ENCODE measurements at regions not wholly inside any gene's neighbourhood (a gene's known extent, or its start where the extent isn't known, plus 50 kb on each side); places are given as distances from the start of the nearest gene placed in this dataset.

DNA sequence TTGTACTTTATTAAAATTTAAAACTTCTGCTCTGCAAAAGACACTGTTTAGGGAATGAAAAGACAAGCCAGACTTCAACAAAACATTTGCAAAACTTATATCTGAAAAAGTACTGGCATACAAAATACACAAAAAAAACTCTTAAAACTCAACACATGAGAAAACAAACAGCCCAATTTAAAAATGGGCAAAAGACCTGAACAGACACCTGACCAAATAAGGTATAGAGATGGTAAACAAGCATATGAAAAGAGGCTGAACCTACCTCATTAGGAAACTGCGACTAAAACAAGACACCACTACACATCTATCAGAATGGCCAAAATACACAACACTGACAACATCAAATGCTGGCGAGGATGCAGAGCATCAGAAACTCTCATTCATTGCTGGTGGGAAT is 54.4 kb upstream of the LMX1B start:
- no peaks in the 10 kb centered on the region for H3K79me2 ChIP-seq (replicated peaks; ENCODE audit: insufficient read depth, low read length)
- no peaks in the 10 kb centered on the region for H3K27me3 ChIP-seq (ENCODE audit: insufficient read depth, low read depth, low read length)
- no peak overlapping the region for H3K4me2 ChIP-seq (ENCODE audit: low read length)
- no peaks in the 10 kb centered on the region for H3K9me3 ChIP-seq (ENCODE audit: low read length)
- no peaks in the 10 kb centered on the region for H3K36me3 ChIP-seq (ENCODE audit: insufficient read depth, low read length)
- H3K9ac ChIP-seq (ENCODE audit: low read length): no peak overlapping the region
- no peaks in the 10 kb centered on the region for H3K9me2 ChIP-seq (ENCODE audit: insufficient read depth, low read length)
- TF ChIP-seq SMC3 (conservative IDR thresholded peaks at IDR 0.05; ENCODE audit: poor library complexity) (no peak), REST (IDR thresholded peaks at IDR 0.05; ENCODE audit: borderline replicate concordance) (no peak), POLR2AphosphoS5 (IDR thresholded peaks at IDR 0.05) (no peak), EZH2 (IDR thresholded peaks at IDR 0.05; ENCODE audit: borderline replicate concordance, insufficient read depth, low read length, poor library complexity, severe bottlenecking) (no peak), MXI1 (conservative IDR thresholded peaks at IDR 0.05; ENCODE audit: poor library complexity, severe bottlenecking) (no peak), RAD21 (conservative IDR thresholded peaks at IDR 0.05) (no peak), EP300 (conservative IDR thresholded peaks at IDR 0.05; ENCODE audit: poor library complexity, severe bottlenecking) (no peak), CTCF (IDR thresholded peaks at IDR 0.05; ENCODE audit: poor library complexity, severe bottlenecking) (no peak), TAF1 (IDR thresholded peaks at IDR 0.05; ENCODE audit: low read depth) (no peak)
- H4K20me1 ChIP-seq (ENCODE audit: insufficient read depth): no peaks in the 10 kb centered on the region
- H3K4me3 ChIP-seq (ENCODE audit: low read length): no peak overlapping the region
- no peak overlapping the region for H3K27ac ChIP-seq (ENCODE audit: low read length)
- H3F3A ChIP-seq (ENCODE audit: insufficient read depth, low read length, poor library complexity, severe bottlenecking): no peaks in the 10 kb centered on the region
- H2AFZ ChIP-seq (ENCODE audit: low read depth, low read length): no peak overlapping the region

DNA sequence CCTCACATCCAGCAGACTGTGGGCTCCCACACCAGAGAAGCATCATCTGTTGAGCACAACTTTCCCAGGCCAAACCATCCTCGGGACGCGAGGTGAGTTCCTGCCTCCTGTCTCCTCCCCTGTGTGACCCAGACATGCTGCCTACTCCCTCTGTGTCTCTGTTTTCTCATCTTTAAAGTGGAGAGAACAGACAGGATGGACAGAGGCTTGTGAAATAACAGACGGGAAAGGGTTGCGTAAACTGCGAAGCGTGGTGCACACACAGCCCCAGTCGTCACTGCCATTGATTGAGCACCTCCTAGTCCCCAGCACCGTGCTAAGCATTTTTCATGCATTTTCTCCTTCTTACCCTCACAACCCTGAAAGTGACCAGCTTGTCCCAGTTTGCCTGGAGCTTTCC is 52.1 kb upstream of the LMX1B start:
- Histone ChIP-seq H3K9me2 (ENCODE audit: insufficient read depth, low read length) (no peaks in the 10 kb centered on the region), H3K9ac (ENCODE audit: low read length) (no peak overlapping the region), H3K4me2 (ENCODE audit: low read length) (no peak overlapping the region), H3K9me3 (ENCODE audit: low read length) (no peaks in the 10 kb centered on the region), H3K27me3 (ENCODE audit: insufficient read depth, low read depth, low read length) (no peaks in the 10 kb centered on the region), H4K20me1 (ENCODE audit: insufficient read depth) (no peaks in the 10 kb centered on the region), H3K4me3 (ENCODE audit: low read length) (no peak overlapping the region), H3F3A (ENCODE audit: insufficient read depth, low read length, poor library complexity, severe bottlenecking) (no peaks in the 10 kb centered on the region), H3K27ac (ENCODE audit: low read length) (no peak overlapping the region), H3K79me2 (replicated peaks; ENCODE audit: insufficient read depth, low read length) (no peaks in the 10 kb centered on the region), H2AFZ (ENCODE audit: low read depth, low read length) (no peak overlapping the region), H3K36me3 (ENCODE audit: insufficient read depth, low read length) (no peaks in the 10 kb centered on the region)
- TF ChIP-seq EP300 (conservative IDR thresholded peaks at IDR 0.05; ENCODE audit: poor library complexity, severe bottlenecking) (no peak), REST (IDR thresholded peaks at IDR 0.05; ENCODE audit: borderline replicate concordance) (no peak), EZH2 (IDR thresholded peaks at IDR 0.05; ENCODE audit: borderline replicate concordance, insufficient read depth, low read length, poor library complexity, severe bottlenecking) (no peak), CTCF (IDR thresholded peaks at IDR 0.05; ENCODE audit: poor library complexity, severe bottlenecking) (no peak), POLR2AphosphoS5 (IDR thresholded peaks at IDR 0.05) (no peak), MXI1 (conservative IDR thresholded peaks at IDR 0.05; ENCODE audit: poor library complexity, severe bottlenecking) (no peak), RAD21 (conservative IDR thresholded peaks at IDR 0.05) (no peak)

Measured in neural cell (in vitro differentiated cells).